Transverse colon (tissue), 4 donors: ENCODE measurements at regions not wholly inside any gene's neighbourhood (a gene's known extent, or its start where the extent isn't known, plus 50 kb on each side); places are given as distances from the start of the nearest gene placed in this dataset.

ENCODE experiments used
- CTCF ChIP-seq, 5 experiments: fragments of 200-600 bp in 3 of 5; fragments of 450-650 bp in 2 of 5; sonication (generic) in 3 of 5; IDR thresholded peaks; 1 replicate in 2 of 5; 2 replicates in 3 of 5; pipeline ENCODE4 v1.5.1; 2016 to 2017; ENCODE audit warnings: antibody characterized with exemption in 5 of 5, inconsistent platforms in 3 of 5, mild to moderate bottlenecking in 2 of 5, moderate library complexity in 1 of 5
- POLR2AphosphoS5 ChIP-seq, 3 donors: sonication (generic); formaldehyde crosslinking; IDR thresholded peaks; one replicate each; pipeline ENCODE4 v1.6.1; 2016; ENCODE audit warnings: antibody characterized with exemption in 3 of 3

DNA sequence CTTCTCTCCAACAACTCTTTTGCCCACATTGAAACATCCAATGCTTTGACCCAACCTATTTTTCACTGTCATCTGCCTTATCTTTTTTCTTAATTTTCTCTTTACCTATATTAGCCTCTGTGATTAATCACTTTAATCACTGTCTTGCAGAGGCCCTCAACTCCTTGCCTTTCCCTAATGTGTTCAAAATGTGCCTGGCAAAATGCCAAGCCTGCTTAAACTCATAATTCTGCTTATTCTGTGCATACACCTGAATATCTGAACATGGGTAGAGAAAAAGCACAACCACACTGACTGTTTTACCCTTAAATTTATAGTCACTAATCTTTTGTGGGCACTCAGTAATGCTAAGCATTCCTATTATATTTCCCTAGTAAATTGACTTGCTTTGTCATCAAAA is 63.0 kb upstream of the GALNT13 start:
- TF ChIP-seq CTCF (IDR thresholded peaks at IDR 0.05), result no peak
- no peak for TF ChIP-seq POLR2AphosphoS5 (IDR thresholded peaks at IDR 0.05)
